Naive thymus-derived CD4-positive, alpha-beta T cell (primary cell): ENCODE measurements at regions not wholly inside any gene's neighbourhood (a gene's known extent, or its start where the extent isn't known, plus 50 kb on each side); places are given as distances from the start of the nearest gene placed in this dataset.

Source experiments
- ATAC-seq: fragments of 150-1000 bp; cut with Tn5 transposase; 2 replicates; pipeline ENCODE4 v1.10.0; 2021; ENCODE audit warnings: mild to moderate bottlenecking, moderate library complexity
- CTCF ChIA-PET: fragments of 350-600 bp; sonication (Branson Sonifier 250); formaldehyde crosslinking; loops from one replicate; lab custom pipeline; 2021; ENCODE audit warnings: antibody characterized with exemption; lab: Charles Lee
- POLR2A ChIA-PET: fragments of 350-600 bp; sonication (Branson Sonifier 250); formaldehyde crosslinking; loops from one replicate; lab custom pipeline; 2021; ENCODE audit warnings: antibody characterized with exemption, inconsistent platforms; lab: Charles Lee
- DNase-seq, 9 donors: peaks; one replicate each; pipeline versions ENCODE4 v3.0.0 to v3.0.0-alpha.2; 2020 to 2022; ENCODE audit warnings: mixed read lengths in 1 of 9
- H3K27ac ChIP-seq: one replicate; pipeline ENCODE4 v1.7.0; 2013; ENCODE audit warnings: mild to moderate bottlenecking, low read depth, low read length, moderate library complexity
- H3K27me3 ChIP-seq, 2 donors: one replicate each; pipeline ENCODE4 v1.7.0; 2013; ENCODE audit warnings: low read length in 2 of 2, mild to moderate bottlenecking in 2 of 2, moderate library complexity in 2 of 2; ENCODE audit not compliant: control insufficient read depth in 2 of 2, insufficient read depth in 2 of 2
- H3K36me3 ChIP-seq, 3 experiments: 1 replicate in 2 of 3; 2 replicates in 1 of 3; pipeline ENCODE4 v1.7.0; 2013; ENCODE audit warnings: low read length in 3 of 3, mild to moderate bottlenecking in 3 of 3, moderate library complexity in 1 of 3; ENCODE audit not compliant: insufficient read depth in 3 of 3, control insufficient read depth in 2 of 3
- H3K4me1 ChIP-seq, 2 donors: one replicate each; pipeline ENCODE4 v1.7.0; 2013; ENCODE audit warnings: low read length in 2 of 2, mild to moderate bottlenecking in 2 of 2, moderate library complexity in 1 of 2; ENCODE audit not compliant: control insufficient read depth in 2 of 2, insufficient read depth in 2 of 2
- H3K4me3 ChIP-seq: 2 replicates; pipeline ENCODE4 v1.7.0; 2013; ENCODE audit warnings: mild to moderate bottlenecking, low read length
- H3K9me3 ChIP-seq, 3 experiments: 1 replicate in 2 of 3; 2 replicates in 1 of 3; pipeline ENCODE4 v1.7.0; 2013; ENCODE audit warnings: low read length in 3 of 3; ENCODE audit not compliant: control insufficient read depth in 2 of 3
- H3K27ac Mint-ChIP-seq, 9 donors: one replicate each; pipeline ENCODE4 v1.8.0; 2020 to 2022; ENCODE audit warnings: mixed read lengths in 9 of 9, mild to moderate bottlenecking in 8 of 9, moderate library complexity in 5 of 9, inconsistent platforms in 2 of 9
- H3K27me3 Mint-ChIP-seq, 5 donors: one replicate each; pipeline ENCODE4 v1.8.0; 2021 to 2022; ENCODE audit warnings: mixed read lengths in 5 of 5, mild to moderate bottlenecking in 1 of 5
- H3K36me3 Mint-ChIP-seq, 5 donors: one replicate each; pipeline ENCODE4 v1.8.0; 2020 to 2022; ENCODE audit warnings: mixed read lengths in 5 of 5, mild to moderate bottlenecking in 3 of 5, inconsistent platforms in 1 of 5
- H3K4me1 Mint-ChIP-seq, 7 donors: one replicate each; pipeline ENCODE4 v1.8.0; 2020 to 2022; ENCODE audit warnings: mixed read lengths in 7 of 7, mild to moderate bottlenecking in 3 of 7, inconsistent platforms in 1 of 7
- H3K4me3 Mint-ChIP-seq, 10 donors: one replicate each; pipeline ENCODE4 v1.8.0; 2020 to 2022; ENCODE audit warnings: mild to moderate bottlenecking in 10 of 10, mixed read lengths in 10 of 10, moderate library complexity in 6 of 10, inconsistent platforms in 2 of 10
- H3K9me3 Mint-ChIP-seq, 11 donors: one replicate each; pipeline ENCODE4 v1.8.0; 2020 to 2022; ENCODE audit warnings: mixed read lengths in 11 of 11, mild to moderate bottlenecking in 4 of 11, inconsistent platforms in 1 of 11, moderate library complexity in 1 of 11
- intact Hi-C, 2 donors: fragments of 100-400 bp; cut with micrococcal nuclease; formaldehyde crosslinking; loops; one replicate each; pipeline ENCODE4 v1.15.1; 2023

GRCh38 chr2:120602251-120602650 lies 133.4 kb upstream of the GLI2 start:
- no peak overlapping the region for H3K27ac Mint-ChIP-seq
- peaks cover 0 to 20% (median 16%) of the 10 kb centered on the region in 5 donors for H3K27me3 Mint-ChIP-seq
- ChIA-PET CTCF (no interaction called here), POLR2A (no interaction called here)
- H3K36me3 Mint-ChIP-seq, result no peaks in the 10 kb centered on the region
- H3K4me1 Mint-ChIP-seq, result peaks cover 0 to 6% (median 0%) of the 10 kb centered on the region in 7 donors
- H3K4me1 ChIP-seq, result no peaks in the 10 kb centered on the region
- H3K36me3 ChIP-seq, result no peaks in the 10 kb centered on the region
- H3K27me3 ChIP-seq, result no peaks in the 10 kb centered on the region
- no peak overlapping the region for H3K4me3 ChIP-seq
- no peaks in the 10 kb centered on the region for H3K9me3 ChIP-seq
- no peak overlapping the region for H3K4me3 Mint-ChIP-seq
- H3K27ac ChIP-seq, result no peak overlapping the region
- intact Hi-C loops, result no loop called here
- ATAC-seq, result no peak
- no peak for DNase-seq
- peaks cover 0 to 3% (median 0%) of the 10 kb centered on the region in 11 donors for H3K9me3 Mint-ChIP-seq

- DNase-seq (no peak), ATAC-seq (no peak)
- Mint-ChIP-seq H3K36me3 (no peaks in the 10 kb centered on the region), H3K27me3 (peaks cover 0 to 20% (median 16%) of the 10 kb centered on the region in 5 donors), H3K9me3 (peaks cover 0 to 3% (median 0%) of the 10 kb centered on the region in 11 donors), H3K4me1 (peaks cover 0 to 6% (median 0%) of the 10 kb centered on the region in 7 donors), H3K27ac (no peak overlapping the region), H3K4me3 (no peak overlapping the region)
- H3K27ac ChIP-seq, result no peak overlapping the region
- no peaks in the 10 kb centered on the region for H3K36me3 ChIP-seq
- ChIA-PET POLR2A (no interaction called here), CTCF (no interaction called here)
- no peak overlapping the region for H3K4me3 ChIP-seq
- H3K27me3 ChIP-seq, result no peaks in the 10 kb centered on the region
- no peaks in the 10 kb centered on the region for H3K4me1 ChIP-seq
- no peaks in the 10 kb centered on the region for H3K9me3 ChIP-seq
- intact Hi-C loops, result no loop called here
Measured at GRCh38 chr2:120604767-120605166, 130.9 kb upstream of the GLI2 start.

- POLR2A ChIA-PET, result no interaction called here
- H3K4me3 Mint-ChIP-seq, result no peak overlapping the region
- H3K4me1 Mint-ChIP-seq, result peaks cover 0 to 6% (median 0%) of the 10 kb centered on the region in 7 donors
- Histone ChIP-seq H3K4me3 (no peak overlapping the region), H3K27me3 (no peaks in the 10 kb centered on the region), H3K27ac (no peak overlapping the region), H3K9me3 (no peaks in the 10 kb centered on the region), H3K4me1 (no peaks in the 10 kb centered on the region), H3K36me3 (no peaks in the 10 kb centered on the region)
- H3K27ac Mint-ChIP-seq, result no peak overlapping the region
- no peaks in the 10 kb centered on the region for H3K36me3 Mint-ChIP-seq
- ATAC-seq (no peak), DNase-seq (no peak)
- CTCF ChIA-PET, result interaction anchor here (0.7 kb wide), 1 partner anchor 33 kb away, joined by 3 read pairs; no protein-coding TSS in a partner anchor
- H3K9me3 Mint-ChIP-seq, result peaks cover 0 to 3% (median 0%) of the 10 kb centered on the region in 11 donors
- intact Hi-C loops, result no loop called here
- H3K27me3 Mint-ChIP-seq, result peaks cover 0 to 20% (median 16%) of the 10 kb centered on the region in 5 donors
Measured at GRCh38 chr2:120605231-120605935, 130.3 kb upstream of the GLI2 start.

- no peaks in the 10 kb centered on the region for H3K27me3 ChIP-seq
- H3K36me3 ChIP-seq, result no peaks in the 10 kb centered on the region
- no peak overlapping the region for H3K4me3 Mint-ChIP-seq
- peaks cover 0 to 3% (median 0%) of the 10 kb centered on the region in 11 donors for H3K9me3 Mint-ChIP-seq
- no peaks in the 10 kb centered on the region for H3K4me1 ChIP-seq
- ATAC-seq (no peak), DNase-seq (no peak)
- H3K27ac ChIP-seq, result no peak overlapping the region
- H3K27me3 Mint-ChIP-seq, result peaks cover 0 to 20% (median 16%) of the 10 kb centered on the region in 5 donors
- H3K4me3 ChIP-seq, result no peak overlapping the region
- CTCF ChIA-PET, result interaction anchor here (0.7 kb wide), 1 partner anchor 32 kb away, joined by 3 read pairs; no protein-coding TSS in a partner anchor
- no peaks in the 10 kb centered on the region for H3K36me3 Mint-ChIP-seq
- intact Hi-C loops, result no loop called here
- no peak overlapping the region for H3K27ac Mint-ChIP-seq
- peaks cover 0 to 6% (median 0%) of the 10 kb centered on the region in 7 donors for H3K4me1 Mint-ChIP-seq
- H3K9me3 ChIP-seq, result no peaks in the 10 kb centered on the region
- POLR2A ChIA-PET, result no interaction called here
Measured at GRCh38 chr2:120606280-120606679, 129.4 kb upstream of the GLI2 start.

DNA sequence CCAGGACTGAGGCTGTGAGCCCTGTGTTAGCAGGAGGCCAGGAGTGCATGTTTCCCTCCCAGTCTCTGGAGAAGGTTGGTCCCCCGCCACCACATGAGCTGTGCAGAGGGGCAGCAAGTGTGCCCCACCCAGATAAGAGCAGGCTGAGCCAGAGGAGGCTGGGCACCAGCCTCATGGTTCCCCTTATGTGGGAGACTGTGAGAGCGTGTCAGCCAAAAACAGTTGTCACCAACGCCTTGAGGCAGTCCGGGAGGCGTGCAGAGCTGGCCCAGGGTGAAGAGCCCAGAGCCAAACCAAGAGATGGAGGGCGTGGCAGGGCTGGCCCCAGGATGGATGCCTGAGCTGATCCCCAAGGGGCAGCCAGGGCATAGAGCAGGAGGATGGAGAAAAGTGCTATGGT lies 128.7 kb upstream of the GLI2 start:
- no peak overlapping the region for H3K4me3 ChIP-seq
- ATAC-seq, result no peak
- H3K9me3 Mint-ChIP-seq, result peaks cover 0 to 3% (median 0%) of the 10 kb centered on the region in 11 donors
- peaks cover 0 to 6% (median 0%) of the 10 kb centered on the region in 7 donors for H3K4me1 Mint-ChIP-seq
- CTCF ChIA-PET, result no interaction called here
- H3K4me1 ChIP-seq, result no peaks in the 10 kb centered on the region
- H3K9me3 ChIP-seq, result no peaks in the 10 kb centered on the region
- no peaks in the 10 kb centered on the region for H3K27me3 ChIP-seq
- no peak overlapping the region for H3K4me3 Mint-ChIP-seq
- POLR2A ChIA-PET, result no interaction called here
- H3K27ac Mint-ChIP-seq, result peak overlapping the region in 1 of 9 donors; percentile 36
- intact Hi-C loops, result no loop called here
- H3K27me3 Mint-ChIP-seq, result peaks cover 0 to 21% (median 16%) of the 10 kb centered on the region in 5 donors
- H3K27ac ChIP-seq, result no peak overlapping the region
- H3K36me3 ChIP-seq, result no peaks in the 10 kb centered on the region
- DNase-seq, result no peak
- H3K36me3 Mint-ChIP-seq, result no peaks in the 10 kb centered on the region

- DNase-seq (no peak), ATAC-seq (no peak)
- CTCF ChIA-PET, result no interaction called here
- H3K27me3 ChIP-seq, result no peaks in the 10 kb centered on the region
- intact Hi-C loops, result no loop called here
- H3K4me1 ChIP-seq, result no peaks in the 10 kb centered on the region
- H3K36me3 ChIP-seq, result no peaks in the 10 kb centered on the region
- no peaks in the 10 kb centered on the region for H3K9me3 ChIP-seq
- no peaks in the 10 kb centered on the region for H3K36me3 Mint-ChIP-seq
- H3K9me3 Mint-ChIP-seq, result peaks cover 0 to 3% (median 0%) of the 10 kb centered on the region in 11 donors
- no peak overlapping the region for H3K27ac ChIP-seq
- H3K4me3 ChIP-seq, result no peak overlapping the region
- peaks cover 0 to 6% (median 0%) of the 10 kb centered on the region in 7 donors for H3K4me1 Mint-ChIP-seq
- H3K27me3 Mint-ChIP-seq, result peaks cover 0 to 26% (median 16%) of the 10 kb centered on the region in 5 donors
- no peak overlapping the region for H3K4me3 Mint-ChIP-seq
- H3K27ac Mint-ChIP-seq, result no peak overlapping the region
- POLR2A ChIA-PET, result no interaction called here
Measured at GRCh38 chr2:120607506-120607905, 128.2 kb upstream of the GLI2 start.

- POLR2A ChIA-PET, result no interaction called here
- ATAC-seq, result no peak
Measured at GRCh38 chr2:120607996-120608395, 127.7 kb upstream of the GLI2 start.

More at GRCh38 chr2:120607996-120608395, 127.7 kb upstream of the GLI2 start:
- Mint-ChIP-seq H3K4me1 (peaks cover 0 to 6% (median 0%) of the 10 kb centered on the region in 7 donors), H3K4me3 (no peak overlapping the region), H3K27ac (no peak overlapping the region), H3K9me3 (peaks cover 0 to 3% (median 0%) of the 10 kb centered on the region in 11 donors), H3K27me3 (peaks cover 0 to 28% (median 16%) of the 10 kb centered on the region in 5 donors), H3K36me3 (no peaks in the 10 kb centered on the region)
- intact Hi-C loops, result no loop called here
- Histone ChIP-seq H3K27me3 (no peaks in the 10 kb centered on the region), H3K27ac (no peak overlapping the region), H3K4me3 (no peak overlapping the region), H3K36me3 (no peaks in the 10 kb centered on the region), H3K4me1 (no peaks in the 10 kb centered on the region), H3K9me3 (no peaks in the 10 kb centered on the region)
- DNase-seq, result no peak
- CTCF ChIA-PET, result no interaction called here
